Astrocyte of the spinal cord (primary cell): ENCODE measurements at regions not wholly inside any gene's neighbourhood (a gene's known extent, or its start where the extent isn't known, plus 50 kb on each side); places are given as distances from the start of the nearest gene placed in this dataset.

ENCODE experiments used
- DNase-seq: peaks from one replicate; pipeline ENCODE4 v3.0.0; 2011; ENCODE audit warnings: low read depth, low spot score
- H3K4me3 ChIP-seq: 2 replicates; pipeline ENCODE4 v1.5.1; 2011; ENCODE audit warnings: low read depth, mild to moderate bottlenecking, low read length, moderate library complexity
- in situ Hi-C: cut with HindIII; loops from 2 replicates; pipeline ENCODE4 v1.10.0; 2017; ENCODE audit warnings: low sequenced_read_pairs
- TF ChIP-seq, protein P1 (sequence below): IDR thresholded peaks from 2 replicates; pipeline ENCODE4 v1.5.1; 2012; ENCODE audit warnings: low read depth, mild to moderate bottlenecking, low read length, inconsistent platforms

DNA sequence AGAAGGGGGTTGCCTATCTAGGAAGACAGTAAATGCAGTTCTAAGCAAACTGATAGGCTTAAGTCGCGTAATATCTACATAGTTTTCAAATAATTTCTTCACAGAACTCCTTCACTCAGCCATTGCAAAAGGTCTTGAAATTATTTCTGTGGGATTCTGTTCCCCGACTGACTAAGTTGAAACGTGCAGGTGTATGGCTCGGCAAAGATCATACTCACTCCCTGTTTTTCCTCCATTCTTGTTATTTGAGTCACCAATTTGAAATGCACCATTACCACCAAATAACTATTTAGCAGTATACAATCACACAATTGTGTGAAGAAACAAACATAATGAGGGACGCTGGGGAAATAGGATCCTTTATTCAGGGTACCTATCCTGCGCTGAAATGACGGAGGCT lies 771.1 kb downstream of the GATA3 start:
- in situ Hi-C loops, result no loop called here
- no peak for DNase-seq

DNA sequence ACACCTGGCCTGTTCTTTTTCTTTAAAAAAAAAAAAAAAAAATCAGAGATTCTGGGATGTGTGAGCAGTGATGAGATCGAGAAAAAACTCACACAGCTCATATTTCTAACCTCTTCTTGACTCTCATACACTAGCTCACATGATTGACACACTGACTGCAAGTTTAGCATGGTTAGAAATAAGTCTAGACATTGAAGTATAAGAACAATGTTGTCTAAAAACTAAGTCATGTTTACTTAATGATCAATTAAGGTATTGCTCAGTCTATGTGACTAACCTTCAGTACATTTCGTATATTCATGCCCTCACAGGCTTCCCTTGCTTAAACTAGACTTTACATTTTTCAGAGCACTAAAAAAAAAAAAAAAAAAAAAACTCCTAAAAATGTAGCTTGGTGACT lies 775.1 kb downstream of the GATA3 start:
- in situ Hi-C loops, result no loop called here
- TF ChIP-seq, protein P1, sequence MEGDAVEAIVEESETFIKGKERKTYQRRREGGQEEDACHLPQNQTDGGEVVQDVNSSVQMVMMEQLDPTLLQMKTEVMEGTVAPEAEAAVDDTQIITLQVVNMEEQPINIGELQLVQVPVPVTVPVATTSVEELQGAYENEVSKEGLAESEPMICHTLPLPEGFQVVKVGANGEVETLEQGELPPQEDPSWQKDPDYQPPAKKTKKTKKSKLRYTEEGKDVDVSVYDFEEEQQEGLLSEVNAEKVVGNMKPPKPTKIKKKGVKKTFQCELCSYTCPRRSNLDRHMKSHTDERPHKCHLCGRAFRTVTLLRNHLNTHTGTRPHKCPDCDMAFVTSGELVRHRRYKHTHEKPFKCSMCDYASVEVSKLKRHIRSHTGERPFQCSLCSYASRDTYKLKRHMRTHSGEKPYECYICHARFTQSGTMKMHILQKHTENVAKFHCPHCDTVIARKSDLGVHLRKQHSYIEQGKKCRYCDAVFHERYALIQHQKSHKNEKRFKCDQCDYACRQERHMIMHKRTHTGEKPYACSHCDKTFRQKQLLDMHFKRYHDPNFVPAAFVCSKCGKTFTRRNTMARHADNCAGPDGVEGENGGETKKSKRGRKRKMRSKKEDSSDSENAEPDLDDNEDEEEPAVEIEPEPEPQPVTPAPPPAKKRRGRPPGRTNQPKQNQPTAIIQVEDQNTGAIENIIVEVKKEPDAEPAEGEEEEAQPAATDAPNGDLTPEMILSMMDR, result no peak
- DNase-seq, result no peak
- no peak overlapping the region for H3K4me3 ChIP-seq

More for the DNA sequence above, 771.1 kb downstream of the GATA3 start:
- TF ChIP-seq, protein P1, result no peak
- H3K4me3 ChIP-seq, result no peak overlapping the region

- no peak overlapping the region for H3K4me3 ChIP-seq
- in situ Hi-C loops, result no loop called here
- DNase-seq, result no peak
- TF ChIP-seq, protein P1, result no peak
Observed at GRCh38 chr10:8830048-8830447, 775.6 kb downstream of the GATA3 start.

DNA sequence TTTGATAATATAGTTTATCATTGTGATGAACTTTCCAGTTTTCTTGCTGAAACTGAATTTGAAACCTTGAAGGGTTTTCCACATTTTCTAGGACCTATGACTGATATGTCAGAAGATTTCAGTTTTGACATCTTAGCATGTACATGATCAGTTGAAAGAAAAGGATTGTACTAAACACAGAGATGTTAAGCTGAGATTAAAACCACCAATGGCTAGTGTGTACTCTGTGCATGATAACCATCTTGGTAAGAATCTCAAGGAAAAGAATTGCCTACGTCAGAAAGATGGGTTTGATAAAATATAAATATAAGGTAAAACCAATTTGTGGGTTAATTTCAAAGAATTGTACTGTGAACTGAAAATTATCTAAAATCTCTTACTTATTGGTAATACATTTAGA lies 776.4 kb downstream of the GATA3 start:
- in situ Hi-C loops, result no loop called here
- DNase-seq, result no peak
- H3K4me3 ChIP-seq, result no peak overlapping the region
- TF ChIP-seq, protein P1, result no peak

DNA sequence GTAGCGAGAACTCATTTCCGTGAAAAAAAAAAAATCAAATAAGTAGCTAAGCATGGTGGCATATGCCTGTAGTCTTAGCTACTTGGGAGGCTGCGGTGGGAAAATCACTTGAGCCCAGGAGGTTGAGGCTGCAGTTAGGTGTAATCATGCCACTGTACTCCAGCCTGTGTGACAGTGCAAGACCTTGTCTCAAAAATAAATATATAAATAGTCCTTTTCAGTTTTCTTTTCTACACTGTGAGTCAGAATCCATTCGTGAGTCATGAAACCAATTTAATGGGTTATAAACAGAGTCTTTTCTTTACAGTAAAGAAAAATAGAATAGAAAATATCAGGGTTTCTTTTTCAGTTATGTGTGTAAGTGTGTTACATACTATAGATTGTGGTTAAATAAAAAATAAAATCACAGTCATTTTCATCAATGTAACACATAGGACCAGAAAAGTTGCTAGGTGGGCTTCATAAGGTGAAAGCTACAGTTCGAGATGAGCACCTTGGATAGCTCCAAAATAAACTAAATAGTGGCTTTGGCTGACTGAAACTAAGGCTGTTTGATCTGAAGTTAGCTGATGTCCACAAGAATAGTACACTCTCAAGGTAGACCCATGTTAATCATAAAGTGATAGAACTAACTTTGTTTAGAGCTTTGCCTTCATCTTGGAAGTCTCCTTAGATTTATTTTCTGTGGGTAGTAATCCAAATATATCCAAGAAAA lies 781.1 kb downstream of the GATA3 start:
- no peak overlapping the region for H3K4me3 ChIP-seq
- TF ChIP-seq, protein P1, result no peak
- DNase-seq, result no peak
- in situ Hi-C loops, result no loop called here

DNA sequence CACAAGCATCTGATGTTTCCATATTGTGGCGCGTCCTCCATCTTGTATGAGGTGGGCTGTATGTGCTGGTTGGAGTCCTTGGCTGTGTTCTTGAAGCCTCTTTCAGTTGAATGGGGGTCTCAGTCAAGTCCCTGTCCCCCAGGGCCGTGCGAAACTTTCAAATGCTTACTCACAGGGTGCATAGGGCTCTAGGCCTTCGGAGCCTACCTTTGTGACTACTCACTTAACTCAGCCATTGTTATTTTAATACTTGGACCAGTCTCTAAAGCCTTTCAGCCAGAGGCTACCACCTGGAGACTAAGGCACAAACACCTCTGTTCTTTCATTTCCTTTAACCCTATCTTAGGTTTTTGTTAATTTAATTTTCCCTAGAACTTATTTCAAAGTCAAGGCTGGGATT lies 785.9 kb downstream of the GATA3 start:
- TF ChIP-seq, protein P1, result no peak
- in situ Hi-C loops, result no loop called here
- H3K4me3 ChIP-seq, result no peak overlapping the region
- DNase-seq, result no peak

- no peak overlapping the region for H3K4me3 ChIP-seq
- in situ Hi-C loops, result no loop called here
- TF ChIP-seq, protein P1, result no peak
- no peak for DNase-seq
Observed at GRCh38 chr10:8844141-8844540, 789.7 kb downstream of the GATA3 start.
